ENCODE measurements at regions not wholly inside any gene's neighbourhood (a gene's known extent, or its start where the extent isn't known, plus 50 kb on each side); places are given as distances from the start of the nearest gene placed in this dataset.

DNA sequence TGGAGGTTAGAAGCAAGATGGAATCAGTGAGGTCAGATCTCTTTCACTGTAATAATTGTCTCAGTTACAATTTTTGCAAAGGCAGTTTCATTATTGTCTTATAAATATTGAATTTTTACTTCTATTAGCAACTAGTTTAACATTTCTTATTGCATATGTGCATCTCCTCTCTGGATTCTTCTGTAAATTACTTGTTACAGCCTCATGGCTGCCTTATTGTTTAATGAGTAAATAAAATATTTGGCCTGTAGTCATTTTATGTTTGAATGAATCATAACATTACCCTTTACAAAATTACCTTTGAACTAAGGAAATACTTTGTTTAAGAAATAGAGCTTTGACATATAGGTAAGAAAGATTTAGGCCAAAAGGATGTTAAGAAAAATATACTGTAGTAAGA is 212.4 kb downstream of the SLITRK6 start:
- no peak overlapping the region for H3K27ac ChIP-seq
- peaks cover 0 to 26% (median 2%) of the 10 kb centered on the region in 8 donors for H3K9me3 ChIP-seq
- intact Hi-C loops (cut with DNase I; ENCODE audit: low total_unique reads): no loop called here
- no peak for DNase-seq
- H3K4me1 ChIP-seq: no peaks in the 10 kb centered on the region
- H3K27me3 ChIP-seq (replicated peaks in 1 of 7): no peaks in the 10 kb centered on the region
- H3K4me3 ChIP-seq: no peak overlapping the region
- TF ChIP-seq CTCF (IDR thresholded peaks at IDR 0.05 in 8 of 11, conservative IDR thresholded peaks at IDR 0.05 in 3 of 11): no peak
- no peak for TF ChIP-seq POLR2AphosphoS5 (IDR thresholded peaks at IDR 0.05)
- no peak for TF ChIP-seq POLR2A (IDR thresholded peaks at IDR 0.05)
- H3K36me3 ChIP-seq: no peaks in the 10 kb centered on the region

DNA sequence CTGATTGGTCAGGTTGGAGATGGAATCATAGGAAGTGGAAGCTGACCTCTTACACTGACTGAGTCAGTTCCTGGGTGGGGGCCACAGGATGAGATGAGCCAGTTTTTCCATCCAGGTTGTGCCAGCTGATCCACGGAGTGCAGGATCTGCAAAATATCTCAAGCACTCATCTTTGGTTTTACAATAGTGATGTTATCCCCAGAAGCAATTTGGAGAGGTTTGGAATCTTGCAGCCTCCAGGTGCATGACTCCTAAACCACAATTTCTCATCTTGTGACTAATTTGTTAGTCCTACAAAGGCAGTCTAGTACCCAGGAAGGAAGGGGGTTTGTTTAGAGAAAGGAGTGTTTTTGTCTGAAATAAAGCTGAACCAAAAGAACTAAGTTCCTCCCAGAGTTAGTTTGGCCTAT is 212.8 kb downstream of the SLITRK6 start:
- H3K36me3 ChIP-seq: no peaks in the 10 kb centered on the region
- TF ChIP-seq POLR2A (IDR thresholded peaks at IDR 0.05) (no peak), POLR2AphosphoS5 (IDR thresholded peaks at IDR 0.05) (no peak), CTCF (IDR thresholded peaks at IDR 0.05 in 8 of 11, conservative IDR thresholded peaks at IDR 0.05 in 3 of 11) (no peak)
- no peaks in the 10 kb centered on the region for H3K4me1 ChIP-seq
- no peaks in the 10 kb centered on the region for H3K27me3 ChIP-seq (replicated peaks in 1 of 7)
- no peak overlapping the region for H3K27ac ChIP-seq
- intact Hi-C loops (cut with DNase I; ENCODE audit: low total_unique reads): no loop called here
- H3K4me3 ChIP-seq: no peak overlapping the region
- peaks cover 0 to 26% (median 2%) of the 10 kb centered on the region in 8 donors for H3K9me3 ChIP-seq
- WGBS, 5 donors: 65 to 90% (median 80%) methylated on average over 1 of the region's 1 CpG
- DNase-seq: no peak

- Histone ChIP-seq H3K27ac (no peak overlapping the region), H3K4me3 (no peak overlapping the region), H3K9me3 (peaks cover 0 to 20% (median 2%) of the 10 kb centered on the region in 8 donors), H3K4me1 (no peaks in the 10 kb centered on the region), H3K27me3 (replicated peaks in 1 of 7) (no peaks in the 10 kb centered on the region), H3K36me3 (no peaks in the 10 kb centered on the region)
- intact Hi-C loops (cut with DNase I; ENCODE audit: low total_unique reads): no loop called here
- TF ChIP-seq POLR2A (IDR thresholded peaks at IDR 0.05) (no peak), CTCF (IDR thresholded peaks at IDR 0.05 in 8 of 11, conservative IDR thresholded peaks at IDR 0.05 in 3 of 11) (no peak), POLR2AphosphoS5 (IDR thresholded peaks at IDR 0.05) (no peak)
- no peak for DNase-seq
- WGBS, 5 donors: 70 to 83% (median 76%) methylated on average over 1 of the region's 1 CpG
Observed at GRCh38 chr13:85582890-85583289, 216.3 kb downstream of the SLITRK6 start.

- no peak for DNase-seq
- intact Hi-C loops (cut with DNase I; ENCODE audit: low total_unique reads): no loop called here
- no peaks in the 10 kb centered on the region for H3K4me1 ChIP-seq
- H3K27ac ChIP-seq: no peak overlapping the region
- no peaks in the 10 kb centered on the region for H3K36me3 ChIP-seq
- H3K27me3 ChIP-seq (replicated peaks in 1 of 7): no peaks in the 10 kb centered on the region
- H3K9me3 ChIP-seq: no peaks in the 10 kb centered on the region
- H3K4me3 ChIP-seq: no peak overlapping the region
- TF ChIP-seq CTCF (IDR thresholded peaks at IDR 0.05 in 8 of 11, conservative IDR thresholded peaks at IDR 0.05 in 3 of 11) (no peak), POLR2A (IDR thresholded peaks at IDR 0.05) (no peak)
Observed at GRCh38 chr13:85575110-85575509, 224.1 kb downstream of the SLITRK6 start.
